Mucosa of descending colon (tissue), 3 donors: ENCODE measurements at regions not wholly inside any gene's neighbourhood (a gene's known extent, or its start where the extent isn't known, plus 50 kb on each side); places are given as distances from the start of the nearest gene placed in this dataset.
A peak's percentile ranks its signal among the peaks of the same experiment; 100 is the strongest.

Experiments
- ATAC-seq: fragments of 200-7000 bp; cut with Tn5 transposase; one replicate; pipeline ENCODE4 v1.9.1; 2020; ENCODE audit warnings: mild to moderate bottlenecking, moderate library complexity
- DNase-seq, 3 donors: peaks; one replicate each; pipeline ENCODE4 v3.0.0-alpha.2; 2020
- H3K36me3 ChIP-seq: fragments of 200-600 bp; one replicate; pipeline ENCODE4 v1.8.0; 2021; ENCODE audit warnings: low read depth, mild to moderate bottlenecking
- H3K4me1 ChIP-seq: fragments of 200-600 bp; one replicate; pipeline ENCODE4 v1.8.0; 2021; ENCODE audit warnings: low read depth, mild to moderate bottlenecking
- H3K4me3 ChIP-seq: fragments of 200-600 bp; one replicate; pipeline ENCODE4 v1.8.0; 2021; ENCODE audit warnings: mild to moderate bottlenecking
- H3K9me3 ChIP-seq: fragments of 200-600 bp; one replicate; pipeline ENCODE4 v1.8.0; 2021; ENCODE audit warnings: mild to moderate bottlenecking
- CTCF ChIP-seq: fragments of 200-600 bp; IDR thresholded peaks from one replicate; pipeline ENCODE4 v1.8.0; 2022; ENCODE audit warnings: antibody characterized with exemption, mild to moderate bottlenecking
- intact Hi-C, 2 donors: fragments of 100-400 bp; cut with DNase I in 1 of 2; cut with micrococcal nuclease in 1 of 2; formaldehyde crosslinking; loops; one replicate each; pipeline versions ENCODE4 v1.11.0 to v1.11.1; 2022; cut with DNase I, micrococcal nuclease
- donor health status: DM: no; HTN: no; CAD: no; lungs with moderate emphysema.
- donor health status: DM: no; HTN: no; CAD: no.
- donor health status: DM: no; HTN: yes; CAD: no.

- no peak for ATAC-seq
Measured at GRCh38 chr15:97841558-97841957, 118.9 kb upstream of the ARRDC4 start.

GRCh38 chr15:97849183-97849582, 111.3 kb upstream of the ARRDC4 start:
- Histone ChIP-seq H3K36me3 (no peaks in the 10 kb centered on the region), H3K4me1 (no peaks in the 10 kb centered on the region), H3K9me3 (no peaks in the 10 kb centered on the region), H3K4me3 (no peak overlapping the region)
- intact Hi-C loops = no loop called here
- ATAC-seq = no peak
- no peak for DNase-seq
- TF ChIP-seq CTCF = no peak

More at GRCh38 chr15:97841558-97841957, 118.9 kb upstream of the ARRDC4 start:
- Histone ChIP-seq H3K4me1 (no peaks in the 10 kb centered on the region), H3K36me3 (no peaks in the 10 kb centered on the region), H3K4me3 (no peak overlapping the region), H3K9me3 (no peaks in the 10 kb centered on the region)
- no peak for DNase-seq
- no peak for TF ChIP-seq CTCF
- intact Hi-C loops = no loop called here

GRCh38 chr15:97858296-97858695, 102.2 kb upstream of the ARRDC4 start:
- TF ChIP-seq CTCF = no peak
- H3K36me3 ChIP-seq = no peaks in the 10 kb centered on the region
- no peak for ATAC-seq
- no peaks in the 10 kb centered on the region for H3K9me3 ChIP-seq
- no peaks in the 10 kb centered on the region for H3K4me1 ChIP-seq
- intact Hi-C loops = no loop called here
- H3K4me3 ChIP-seq = no peak overlapping the region
- no peak for DNase-seq

- Histone ChIP-seq H3K9me3 (no peaks in the 10 kb centered on the region), H3K4me1 (no peaks in the 10 kb centered on the region), H3K4me3 (no peak overlapping the region), H3K36me3 (no peaks in the 10 kb centered on the region)
- DNase-seq (no peak), ATAC-seq (no peak)
- intact Hi-C loops = no loop called here
- TF ChIP-seq CTCF = no peak
Measured at GRCh38 chr15:97861529-97862260, 98.8 kb upstream of the ARRDC4 start.

- no peak for TF ChIP-seq CTCF
- Histone ChIP-seq H3K4me3 (no peak overlapping the region), H3K4me1 (no peaks in the 10 kb centered on the region), H3K9me3 (no peaks in the 10 kb centered on the region), H3K36me3 (no peaks in the 10 kb centered on the region)
- no peak for DNase-seq
- intact Hi-C loops = no loop called here
- ATAC-seq = no peak
Measured at GRCh38 chr15:97866959-97867358, 93.5 kb upstream of the ARRDC4 start.

- DNase-seq (peak in 2 of 3 donors; percentile 17 to 26), ATAC-seq (peak; percentile 86)
- Histone ChIP-seq H3K4me3 (no peak overlapping the region), H3K9me3 (no peaks in the 10 kb centered on the region), H3K4me1 (no peaks in the 10 kb centered on the region), H3K36me3 (no peaks in the 10 kb centered on the region)
- intact Hi-C loops = no loop called here
- no peak for TF ChIP-seq CTCF
Measured at GRCh38 chr15:97867870-97868269, 92.6 kb upstream of the ARRDC4 start.
